ENCODE measurements at regions not wholly inside any gene's neighbourhood (a gene's known extent, or its start where the extent isn't known, plus 50 kb on each side); places are given as distances from the start of the nearest gene placed in this dataset.
A peak's percentile ranks its signal among the peaks of the same experiment; 100 is the strongest.

DNA sequence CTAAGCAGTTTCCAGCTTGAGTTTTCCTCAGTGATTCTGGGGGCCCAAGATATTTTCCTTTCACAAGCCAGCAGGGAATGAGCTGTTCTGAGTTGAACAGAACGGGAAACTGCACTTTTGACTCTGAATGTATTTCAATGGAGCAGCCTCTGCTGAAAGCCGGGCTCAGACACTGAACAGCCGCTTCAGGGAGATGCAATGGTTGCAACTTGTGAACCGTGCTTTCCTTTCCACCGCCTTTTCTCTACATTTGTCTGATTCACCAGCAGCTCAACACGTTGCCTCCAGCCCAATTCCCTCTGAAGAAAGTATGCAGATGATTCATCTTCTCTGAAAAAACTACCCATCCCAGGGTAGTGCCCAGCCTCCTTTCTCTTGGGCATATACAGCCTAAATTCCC lies 119.3 kb upstream of the PKDCC start:
- no peak overlapping the region for H3K4me3 ChIP-seq (ENCODE audit: low read depth, poor library complexity, severe bottlenecking)
- no peak for DNase-seq (ENCODE audit: low spot score in 2 of 2)
- TF ChIP-seq CTCF (IDR thresholded peaks at IDR 0.05), result no peak
- TF ChIP-seq POLR2A (IDR thresholded peaks at IDR 0.05), result no peak
- WGBS, 2 donors, result 36 to 51% methylated on average over 6 of the region's 6 CpGs
- intact Hi-C loops (cut with DNase I; ENCODE audit: low total_unique reads), result no loop called here

DNA sequence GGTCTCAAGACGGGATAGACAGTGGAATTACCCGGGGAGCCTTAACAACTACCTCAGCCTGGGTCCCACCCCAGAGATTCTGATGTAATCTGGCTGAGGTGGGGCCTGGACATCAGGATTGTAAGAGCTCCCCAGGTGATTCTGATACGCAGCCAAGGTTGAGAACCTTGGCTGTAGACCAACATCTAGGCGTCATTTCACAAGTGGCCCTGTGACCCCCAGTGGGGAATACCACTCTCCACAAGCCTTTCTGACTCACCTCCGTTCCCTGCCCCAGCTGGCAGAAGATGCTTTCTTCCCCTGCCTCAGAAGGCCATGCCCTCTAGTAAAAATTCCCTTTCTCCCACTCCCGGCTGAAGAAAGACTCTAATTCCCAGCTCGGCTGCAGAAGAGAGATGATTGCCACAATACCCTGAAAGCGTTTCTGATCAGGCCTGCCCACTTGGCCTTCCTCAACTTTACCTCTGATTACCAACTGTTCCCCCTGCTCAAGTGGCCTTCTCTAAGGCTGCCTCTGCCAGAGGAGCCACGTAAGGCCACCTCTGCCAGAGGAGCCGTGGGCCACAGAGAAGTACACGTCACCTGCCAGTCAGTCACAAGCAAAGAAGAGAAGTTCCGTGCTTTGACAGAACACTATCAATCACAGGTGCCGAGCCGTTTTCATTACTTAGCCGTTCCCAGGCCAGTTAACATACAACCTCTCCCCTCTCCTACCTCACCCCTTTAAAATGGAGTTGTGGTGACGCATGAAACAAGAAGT lies 116.8 kb upstream of the PKDCC start:
- TF ChIP-seq POLR2A (IDR thresholded peaks at IDR 0.05) (no peak), CTCF (IDR thresholded peaks at IDR 0.05) (no peak)
- WGBS, 2 donors, result 78 to 84% methylated on average over 16 of the region's 16 CpGs

DNA sequence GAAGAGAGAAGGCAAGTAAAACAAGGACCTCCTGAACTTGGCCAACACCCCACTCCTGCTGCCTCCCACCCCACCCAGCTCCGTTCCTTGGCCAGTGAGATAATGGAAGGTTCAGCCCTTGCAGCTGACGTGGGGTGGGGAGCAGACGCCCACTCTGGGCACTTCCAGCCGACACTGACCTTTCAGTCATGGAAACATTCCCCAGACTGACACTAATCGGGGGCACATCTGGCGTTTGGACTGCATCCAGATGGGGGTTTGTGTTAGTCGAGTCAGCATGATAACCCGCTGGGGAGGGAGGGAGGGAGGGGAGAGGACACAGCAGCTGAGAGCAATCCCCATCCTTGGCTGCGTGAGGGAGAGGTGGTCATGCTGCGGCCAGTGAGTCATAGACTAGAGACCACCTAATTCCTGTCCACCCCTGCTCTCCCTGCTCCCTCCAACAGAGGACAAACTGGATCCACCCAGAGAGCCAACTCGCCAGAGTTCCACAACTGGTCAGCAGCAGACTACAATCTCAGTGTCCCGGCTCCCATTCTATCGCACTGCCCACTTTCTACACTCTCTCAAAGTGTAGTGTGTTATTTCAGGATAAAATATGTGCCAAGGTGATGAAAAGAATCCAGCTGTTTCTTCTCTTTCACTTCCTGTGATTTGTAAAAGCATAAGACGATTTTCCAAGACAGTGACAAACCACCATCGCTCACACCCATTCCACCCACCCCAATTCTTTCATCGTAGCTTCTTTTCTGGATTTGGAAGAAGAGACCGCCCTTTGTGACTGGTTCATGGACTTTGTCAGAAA lies 115.4 kb upstream of the PKDCC start:
- 35 to 62% methylated on average over 17 of the region's 17 CpGs for WGBS, 2 donors
- peak; percentile 68 to 91 for DNase-seq (ENCODE audit: low spot score in 2 of 2)

More for the DNA sequence above, 116.8 kb upstream of the PKDCC start:
- intact Hi-C loops (cut with DNase I; ENCODE audit: low total_unique reads), result no loop called here
- no peak for DNase-seq (ENCODE audit: low spot score in 2 of 2)
- H3K4me3 ChIP-seq (ENCODE audit: low read depth, poor library complexity, severe bottlenecking), result no peak overlapping the region

GRCh38 chr2:41933046-41933420 lies 114.8 kb upstream of the PKDCC start:
- WGBS, 2 donors, result 66% methylated on average over 3 of the region's 3 CpGs
- intact Hi-C loops (cut with DNase I; ENCODE audit: low total_unique reads), result no loop called here
- no peak for DNase-seq (ENCODE audit: low spot score in 2 of 2)
- H3K4me3 ChIP-seq (ENCODE audit: low read depth, poor library complexity, severe bottlenecking), result no peak overlapping the region
- TF ChIP-seq POLR2A (IDR thresholded peaks at IDR 0.05), result no peak
- TF ChIP-seq CTCF (IDR thresholded peaks at IDR 0.05), result no peak

More for the DNA sequence above, 115.4 kb upstream of the PKDCC start:
- no peak overlapping the region for H3K4me3 ChIP-seq (ENCODE audit: low read depth, poor library complexity, severe bottlenecking)
- intact Hi-C loops (cut with DNase I; ENCODE audit: low total_unique reads), result no loop called here
- TF ChIP-seq POLR2A (IDR thresholded peaks at IDR 0.05), result no peak
- TF ChIP-seq CTCF (IDR thresholded peaks at IDR 0.05), result no peak

- peak; percentile 43 to 68 for DNase-seq (ENCODE audit: low spot score in 2 of 2)
- intact Hi-C loops (cut with DNase I; ENCODE audit: low total_unique reads), result no loop called here
- TF ChIP-seq POLR2A (IDR thresholded peaks at IDR 0.05) (no peak), CTCF (IDR thresholded peaks at IDR 0.05) (no peak)
- H3K4me3 ChIP-seq (ENCODE audit: low read depth, poor library complexity, severe bottlenecking), result no peak overlapping the region
- WGBS, 2 donors, result 67 to 68% methylated on average over 8 of the region's 8 CpGs
These were observed 114.1 kb upstream of the PKDCC start for GRCh38 chr2:41933585-41934320.
